Keratinocyte (primary cell): ENCODE measurements at regions not wholly inside any gene's neighbourhood (a gene's known extent, or its start where the extent isn't known, plus 50 kb on each side); places are given as distances from the start of the nearest gene placed in this dataset.

ENCODE experiments used
- EZH2 ChIP-seq: IDR thresholded peaks from one replicate; pipeline ENCODE4 v1.6.1; 2012; ENCODE audit warnings: inconsistent platforms, mild to moderate bottlenecking, low read length, moderate library complexity
- TF ChIP-seq, protein P1 (sequence below), 3 experiments: IDR thresholded peaks in 1 of 3; conservative IDR thresholded peaks in 1 of 3; optimal IDR thresholded peaks in 1 of 3; 2 replicates in 2 of 3; 3 replicates in 1 of 3; pipeline versions ENCODE3 to v1.5.1; 2011; ENCODE audit warnings: low read length in 3 of 3, mild to moderate bottlenecking in 3 of 3, moderate library complexity in 2 of 3, control low read depth in 1 of 3, inconsistent platforms in 1 of 3; ENCODE audit not compliant: insufficient read depth in 2 of 3; ENCODE audit errors: extremely low read depth in 1 of 3

DNA sequence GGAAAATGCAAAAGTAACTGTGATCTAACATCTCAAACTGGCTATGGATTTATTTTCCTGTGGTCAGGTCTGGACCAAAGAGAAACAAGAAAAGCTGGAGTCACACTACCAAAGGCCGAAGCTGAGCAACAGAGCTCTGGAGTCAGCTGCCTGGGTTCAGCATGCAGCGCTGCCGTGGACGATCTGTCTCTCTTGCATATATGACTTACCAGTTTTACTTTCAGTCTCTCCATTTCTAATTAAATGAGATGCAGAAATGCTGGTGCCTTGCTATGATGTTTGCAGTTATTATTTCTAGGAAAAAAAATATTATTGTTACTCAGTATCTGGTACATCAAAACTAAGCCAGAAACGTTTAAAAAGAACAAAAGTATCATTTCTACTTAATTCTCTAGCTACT lies 813.2 kb downstream of the RNF144A start:
- TF ChIP-seq EZH2: no peak
- TF ChIP-seq, protein P1, sequence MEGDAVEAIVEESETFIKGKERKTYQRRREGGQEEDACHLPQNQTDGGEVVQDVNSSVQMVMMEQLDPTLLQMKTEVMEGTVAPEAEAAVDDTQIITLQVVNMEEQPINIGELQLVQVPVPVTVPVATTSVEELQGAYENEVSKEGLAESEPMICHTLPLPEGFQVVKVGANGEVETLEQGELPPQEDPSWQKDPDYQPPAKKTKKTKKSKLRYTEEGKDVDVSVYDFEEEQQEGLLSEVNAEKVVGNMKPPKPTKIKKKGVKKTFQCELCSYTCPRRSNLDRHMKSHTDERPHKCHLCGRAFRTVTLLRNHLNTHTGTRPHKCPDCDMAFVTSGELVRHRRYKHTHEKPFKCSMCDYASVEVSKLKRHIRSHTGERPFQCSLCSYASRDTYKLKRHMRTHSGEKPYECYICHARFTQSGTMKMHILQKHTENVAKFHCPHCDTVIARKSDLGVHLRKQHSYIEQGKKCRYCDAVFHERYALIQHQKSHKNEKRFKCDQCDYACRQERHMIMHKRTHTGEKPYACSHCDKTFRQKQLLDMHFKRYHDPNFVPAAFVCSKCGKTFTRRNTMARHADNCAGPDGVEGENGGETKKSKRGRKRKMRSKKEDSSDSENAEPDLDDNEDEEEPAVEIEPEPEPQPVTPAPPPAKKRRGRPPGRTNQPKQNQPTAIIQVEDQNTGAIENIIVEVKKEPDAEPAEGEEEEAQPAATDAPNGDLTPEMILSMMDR (optimal IDR thresholded peaks at IDR 0.05 in 1 of 3, IDR thresholded peaks at IDR 0.05 in 1 of 3, conservative IDR thresholded peaks at IDR 0.05 in 1 of 3; ENCODE audit: extremely low read depth in 1 of 3, insufficient read depth in 2 of 3, low read length in 3 of 3): no peak
